ENCODE measurements at regions not wholly inside any gene's neighbourhood (a gene's known extent, or its start where the extent isn't known, plus 50 kb on each side); places are given as distances from the start of the nearest gene placed in this dataset.

- no peaks in the 10 kb centered on the region for H3K79me2 ChIP-seq (ENCODE audit: insufficient read depth, low read length)
- no peaks in the 10 kb centered on the region for H4K20me1 ChIP-seq (ENCODE audit: insufficient read depth, low read length)
- no peaks in the 10 kb centered on the region for H3K36me3 Mint-ChIP-seq
- H3K4me3 Mint-ChIP-seq: no peak overlapping the region
- no peak overlapping the region for H3K27ac Mint-ChIP-seq
- no peaks in the 10 kb centered on the region for H3K4me1 ChIP-seq (ENCODE audit: control insufficient read depth in 1 of 2, insufficient read depth in 2 of 2, low read length in 2 of 2)
- intact Hi-C loops (cut with micrococcal nuclease): loop anchor here (10.0 kb wide), 2 partner anchors 260 to 480 kb away; no protein-coding TSS in a partner anchor
- no peaks in the 10 kb centered on the region for H3K9me3 ChIP-seq (replicated peaks in 1 of 2; ENCODE audit: control insufficient read depth in 1 of 2, insufficient read depth in 1 of 2, low read length in 2 of 2)
- peak; percentile 10 to 28 (median 27) for DNase-seq
- no peak overlapping the region for H2AFZ ChIP-seq (ENCODE audit: insufficient read depth, low read depth, low read length, poor library complexity, severe bottlenecking)
- H3K36me3 ChIP-seq (replicated peaks in 1 of 2; ENCODE audit: control insufficient read depth in 1 of 2, insufficient read depth in 2 of 2, low read length in 2 of 2): no peaks in the 10 kb centered on the region
- no peaks in the 10 kb centered on the region for H3K27me3 ChIP-seq (ENCODE audit: control insufficient read depth in 2 of 2, insufficient read depth in 2 of 2, low read length in 2 of 2)
- H3K9ac ChIP-seq (ENCODE audit: insufficient read depth, low read length, poor library complexity, severe bottlenecking): no peak overlapping the region
- H3K27me3 Mint-ChIP-seq (ENCODE audit: low read depth in 3 of 3): peaks cover 0 to 5% (median 2%) of the 10 kb centered on the region in 3 donors
- H3K4me2 ChIP-seq (replicated peaks; ENCODE audit: extremely low read depth, low read length, poor library complexity, severe bottlenecking): no peak overlapping the region
- no peaks in the 10 kb centered on the region for H3K4me1 Mint-ChIP-seq
- H3K4me3 ChIP-seq (replicated peaks in 1 of 3; ENCODE audit: low read depth in 2 of 3, low read length in 3 of 3): no peak overlapping the region
- WGBS (ENCODE audit: insufficient coverage): 76% methylated on average over 2 of the region's 7 CpGs
- peaks cover 0 to 8% (median 3%) of the 10 kb centered on the region in 7 donors for H3K9me3 Mint-ChIP-seq
- H3K27ac ChIP-seq (ENCODE audit: low read depth in 1 of 2, low read length in 2 of 2): no peak overlapping the region
- TF ChIP-seq CTCF (IDR thresholded peaks at IDR 0.05): peak; percentile 73
These were observed 386.6 kb downstream of the SH2D4B start for GRCh38 chr10:80924063-80924952.

- no peaks in the 10 kb centered on the region for H3K36me3 Mint-ChIP-seq
- intact Hi-C loops (cut with micrococcal nuclease): loop anchor here (10.0 kb wide), 2 partner anchors 263 to 483 kb away; no protein-coding TSS in a partner anchor
These were observed 389.8 kb downstream of the SH2D4B start for GRCh38 chr10:80927419-80928078.

More at GRCh38 chr10:80927419-80928078, 389.8 kb downstream of the SH2D4B start:
- Histone ChIP-seq H3K4me2 (replicated peaks; ENCODE audit: extremely low read depth, low read length, poor library complexity, severe bottlenecking) (no peak overlapping the region), H3K27ac (ENCODE audit: low read depth in 1 of 2, low read length in 2 of 2) (no peak overlapping the region), H3K36me3 (replicated peaks in 1 of 2; ENCODE audit: control insufficient read depth in 1 of 2, insufficient read depth in 2 of 2, low read length in 2 of 2) (no peaks in the 10 kb centered on the region), H3K9ac (ENCODE audit: insufficient read depth, low read length, poor library complexity, severe bottlenecking) (no peak overlapping the region), H3K27me3 (ENCODE audit: control insufficient read depth in 2 of 2, insufficient read depth in 2 of 2, low read length in 2 of 2) (no peaks in the 10 kb centered on the region), H3K4me3 (replicated peaks in 1 of 3; ENCODE audit: low read depth in 2 of 3, low read length in 3 of 3) (no peak overlapping the region), H4K20me1 (ENCODE audit: insufficient read depth, low read length) (no peaks in the 10 kb centered on the region), H3K9me3 (replicated peaks in 1 of 2; ENCODE audit: control insufficient read depth in 1 of 2, insufficient read depth in 1 of 2, low read length in 2 of 2) (no peaks in the 10 kb centered on the region), H2AFZ (ENCODE audit: insufficient read depth, low read depth, low read length, poor library complexity, severe bottlenecking) (no peak overlapping the region), H3K4me1 (ENCODE audit: control insufficient read depth in 1 of 2, insufficient read depth in 2 of 2, low read length in 2 of 2) (no peaks in the 10 kb centered on the region), H3K79me2 (ENCODE audit: insufficient read depth, low read length) (no peaks in the 10 kb centered on the region)
- H3K4me1 Mint-ChIP-seq: no peaks in the 10 kb centered on the region
- peaks cover 0 to 8% (median 3%) of the 10 kb centered on the region in 7 donors for H3K9me3 Mint-ChIP-seq
- TF ChIP-seq CTCF (IDR thresholded peaks at IDR 0.05): no peak
- no peak overlapping the region for H3K4me3 Mint-ChIP-seq
- no peak for DNase-seq
- peaks cover 0 to 3% (median 2%) of the 10 kb centered on the region in 3 donors for H3K27me3 Mint-ChIP-seq (ENCODE audit: low read depth in 3 of 3)
- H3K27ac Mint-ChIP-seq: no peak overlapping the region
- 96% methylated on average over 4 of the region's 5 CpGs for WGBS (ENCODE audit: insufficient coverage)
